GM21825 (cell line): ENCODE measurements at regions not wholly inside any gene's neighbourhood (a gene's known extent, or its start where the extent isn't known, plus 50 kb on each side); places are given as distances from the start of the nearest gene placed in this dataset.
"Not testable (repeated sequence)": the region's sequence is repeated elsewhere in the genome, so short reads cannot be mapped to it uniquely, and the experiment has no call there.

ENCODE experiments used
- ATAC-seq: cut with Tn5 transposase; IDR thresholded peaks from one replicate; pipeline ENCODE4 v1.9.1; 2021; ENCODE audit warnings: mild to moderate bottlenecking, moderate library complexity; ENCODE audit not compliant: unreplicated experiment

- ATAC-seq, result no peak
These were observed 318.3 kb downstream of the ZNF536 start for GRCh38 chr19:30690525-30690924.

- ATAC-seq, result no peak
These were observed 317.3 kb downstream of the ZNF536 start for GRCh38 chr19:30689474-30689873.

- ATAC-seq, result no peak
These were observed 316.5 kb downstream of the ZNF536 start for GRCh38 chr19:30688696-30689095.

- no peak for ATAC-seq
These were observed 314.8 kb downstream of the ZNF536 start for GRCh38 chr19:30686826-30687566.

GRCh38 chr19:30686176-30686820, 314.1 kb downstream of the ZNF536 start:
- ATAC-seq, result no peak

GRCh38 chr19:30685426-30686000, 313.3 kb downstream of the ZNF536 start:
- ATAC-seq, result no peak

GRCh38 chr19:30684613-30685012, 312.4 kb downstream of the ZNF536 start:
- no peak for ATAC-seq

GRCh38 chr19:30682999-30683536, 310.9 kb downstream of the ZNF536 start:
- ATAC-seq, result no peak

- no peak for ATAC-seq
These were observed 310.2 kb downstream of the ZNF536 start for GRCh38 chr19:30682146-30682998.

- no peak for ATAC-seq
These were observed 309.2 kb downstream of the ZNF536 start for GRCh38 chr19:30681162-30682100.

- ATAC-seq, result not testable (repeated sequence)
These were observed 308.2 kb downstream of the ZNF536 start for GRCh38 chr19:30680399-30680798.

GRCh38 chr19:30679789-30680188, 307.6 kb downstream of the ZNF536 start:
- ATAC-seq, result no peak

GRCh38 chr19:30679153-30679702, 307.0 kb downstream of the ZNF536 start:
- ATAC-seq, result no peak

- no peak for ATAC-seq
These were observed 306.0 kb downstream of the ZNF536 start for GRCh38 chr19:30678168-30678567.

GRCh38 chr19:30677702-30678101, 305.5 kb downstream of the ZNF536 start:
- ATAC-seq, result no peak

- no peak for ATAC-seq
These were observed 305.0 kb downstream of the ZNF536 start for GRCh38 chr19:30676990-30677679.

GRCh38 chr19:30675086-30675485, 302.9 kb downstream of the ZNF536 start:
- ATAC-seq, result no peak

- no peak for ATAC-seq
These were observed 302.5 kb downstream of the ZNF536 start for GRCh38 chr19:30674656-30675055.

GRCh38 chr19:30673336-30673735, 301.2 kb downstream of the ZNF536 start:
- no peak for ATAC-seq
